ENCODE measurements at regions not wholly inside any gene's neighbourhood (a gene's known extent, or its start where the extent isn't known, plus 50 kb on each side); places are given as distances from the start of the nearest gene placed in this dataset.

DNA sequence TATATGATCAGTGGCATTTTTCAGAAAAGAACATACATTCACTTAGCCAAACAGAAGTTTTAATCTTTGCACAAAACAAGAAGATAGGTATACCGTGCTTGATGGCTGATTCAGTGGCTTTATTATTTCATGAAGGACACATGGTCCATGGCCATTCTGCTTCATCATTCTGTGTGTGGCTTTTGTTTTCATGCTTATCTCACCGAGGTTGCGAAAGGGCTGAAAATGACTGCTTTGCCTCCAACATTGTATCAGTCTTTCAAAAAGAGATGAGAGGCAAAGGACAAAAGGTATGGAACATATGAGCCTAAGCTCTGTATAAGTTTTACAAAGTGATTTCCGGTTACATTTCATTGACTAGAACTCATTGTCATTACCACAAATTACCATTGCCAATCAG lies 541.1 kb downstream of the RAB28 start:
- TF ChIP-seq ZNF274 (IDR thresholded peaks at IDR 0.05; ENCODE audit: low read depth, low read length) (no peak), YY1 (IDR thresholded peaks at IDR 0.05; ENCODE audit: insufficient read depth, insufficient read length) (no peak), SUZ12 (IDR thresholded peaks at IDR 0.05; ENCODE audit: extremely low read depth, insufficient read depth, insufficient read length) (no peak)

Measured in NT2/D1 (cell line).